T-helper 17 cell (primary cell): ENCODE measurements at regions not wholly inside any gene's neighbourhood (a gene's known extent, or its start where the extent isn't known, plus 50 kb on each side); places are given as distances from the start of the nearest gene placed in this dataset.

Experiments used
- ATAC-seq: fragments of 150-1000 bp; cut with Tn5 transposase; 2 replicates; pipeline ENCODE4 v1.10.0; 2021; ENCODE audit warnings: mild to moderate bottlenecking, moderate library complexity
- DNase-seq, 3 donors: peaks; one replicate each; pipeline versions ENCODE4 v3.0.0 to v3.0.0-alpha.2; 2020 to 2021
- H3K9me3 ChIP-seq: one replicate; pipeline ENCODE4 v1.7.0; 2013; ENCODE audit warnings: low read length, mild to moderate bottlenecking; ENCODE audit not compliant: control insufficient read depth, poor library complexity, severe bottlenecking
- H3K27ac Mint-ChIP-seq: one replicate; pipeline ENCODE4 v1.8.0; 2022; ENCODE audit warnings: mild to moderate bottlenecking, moderate library complexity, mixed read lengths
- H3K27me3 Mint-ChIP-seq: one replicate; pipeline ENCODE4 v1.8.0; 2022; ENCODE audit warnings: mixed read lengths
- H3K36me3 Mint-ChIP-seq: one replicate; pipeline ENCODE4 v1.8.0; 2022; ENCODE audit warnings: low read depth, mixed read lengths
- H3K4me1 Mint-ChIP-seq: one replicate; pipeline ENCODE4 v1.8.0; 2022; ENCODE audit warnings: mild to moderate bottlenecking, mixed read lengths
- H3K4me3 Mint-ChIP-seq: one replicate; pipeline ENCODE4 v1.8.0; 2022; ENCODE audit warnings: mild to moderate bottlenecking, moderate library complexity, mixed read lengths

DNA sequence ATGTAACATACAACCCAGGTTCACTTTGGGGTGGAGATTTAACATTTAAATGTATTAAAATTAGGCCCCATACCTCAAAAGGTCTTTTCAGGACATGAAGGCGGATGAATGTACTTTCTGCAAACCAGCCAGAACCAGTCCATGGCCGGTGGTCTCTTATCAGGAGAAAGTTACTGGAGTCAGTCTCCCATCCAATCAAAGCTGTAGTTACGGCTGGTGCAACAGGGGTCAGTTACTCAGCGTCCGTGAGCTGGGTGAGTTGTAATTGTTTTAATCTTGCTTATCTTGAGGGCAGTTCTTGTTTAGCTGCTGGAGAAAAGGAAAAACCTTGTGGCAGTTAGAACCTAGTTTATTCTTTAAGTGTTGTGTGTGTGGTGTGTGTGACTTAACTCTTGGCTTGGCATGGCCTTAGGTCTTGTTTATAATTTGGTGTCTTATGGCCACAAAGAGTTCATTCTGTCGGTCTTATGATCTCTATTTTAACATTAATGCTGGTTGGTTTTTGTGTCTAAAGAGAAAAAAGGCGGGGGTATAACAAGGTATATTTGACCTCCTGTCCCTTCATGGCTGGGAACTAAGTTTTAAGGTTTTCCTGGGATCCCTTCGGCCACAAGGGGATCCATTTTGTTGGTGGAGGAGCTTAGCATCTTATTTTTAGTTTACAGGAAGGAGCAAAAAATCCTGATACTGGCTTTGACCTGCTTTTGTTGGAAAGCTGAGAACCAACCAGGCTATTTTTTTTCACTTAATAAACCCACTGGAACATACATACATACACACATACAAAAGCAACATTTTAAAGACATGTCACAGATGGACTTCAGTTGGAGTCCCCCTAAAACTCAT is 143.5 kb upstream of the NCK2 start:
- H3K4me1 Mint-ChIP-seq: peaks cover 9% of the 10 kb centered on the region
- no peaks in the 10 kb centered on the region for H3K9me3 ChIP-seq
- no peak for ATAC-seq
- H3K27ac Mint-ChIP-seq: no peak overlapping the region
- H3K36me3 Mint-ChIP-seq: no peaks in the 10 kb centered on the region
- DNase-seq: no peak
- H3K4me3 Mint-ChIP-seq: no peak overlapping the region
- peaks cover 14% of the 10 kb centered on the region for H3K27me3 Mint-ChIP-seq

DNA sequence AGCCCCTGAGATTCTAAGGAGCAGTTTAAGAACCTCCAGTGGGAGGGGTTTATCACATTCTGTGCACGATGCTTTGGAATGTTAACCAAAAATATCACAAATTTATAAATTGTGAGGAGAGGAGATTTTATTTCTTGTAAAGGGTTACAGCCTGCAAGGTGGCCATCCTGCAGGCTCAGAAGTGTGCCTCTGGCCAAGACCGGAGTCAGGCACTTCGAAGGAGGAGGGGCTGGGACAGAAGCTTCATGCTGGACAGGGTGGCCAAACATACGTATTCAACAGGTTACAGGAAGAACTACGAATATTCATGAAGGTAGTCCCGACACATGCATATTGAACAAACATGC is 144.1 kb upstream of the NCK2 start:
- Mint-ChIP-seq H3K27ac (no peak overlapping the region), H3K36me3 (no peaks in the 10 kb centered on the region), H3K27me3 (peaks cover 14% of the 10 kb centered on the region), H3K4me3 (no peak overlapping the region), H3K4me1 (peaks cover 9% of the 10 kb centered on the region)
- ATAC-seq (no peak), DNase-seq (no peak)
- no peaks in the 10 kb centered on the region for H3K9me3 ChIP-seq

DNA sequence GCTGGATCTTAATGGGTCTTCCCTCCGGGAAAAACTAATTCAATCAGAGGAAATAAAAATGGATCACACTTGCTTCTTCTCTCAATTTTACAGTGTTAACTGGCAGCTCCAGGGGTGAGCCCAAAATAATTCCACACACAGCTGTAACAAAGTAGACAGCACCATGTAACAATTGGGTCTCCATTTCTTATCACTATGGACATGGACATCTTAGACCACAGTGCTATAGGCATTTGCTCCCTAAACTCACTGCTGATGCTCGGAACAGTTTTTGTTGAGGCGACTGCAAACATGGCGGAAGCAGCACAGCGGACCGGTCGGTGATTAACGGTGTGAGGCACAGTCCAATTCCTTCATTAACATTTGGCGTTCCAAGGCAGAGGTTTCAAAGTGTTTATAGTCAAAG is 144.7 kb upstream of the NCK2 start:
- ATAC-seq: no peak
- H3K27me3 Mint-ChIP-seq: peaks cover 14% of the 10 kb centered on the region
- no peaks in the 10 kb centered on the region for H3K36me3 Mint-ChIP-seq
- H3K27ac Mint-ChIP-seq: no peak overlapping the region
- peaks cover 6% of the 10 kb centered on the region for H3K4me1 Mint-ChIP-seq
- H3K4me3 Mint-ChIP-seq: no peak overlapping the region
- no peak for DNase-seq
- H3K9me3 ChIP-seq: no peaks in the 10 kb centered on the region

- no peaks in the 10 kb centered on the region for H3K9me3 ChIP-seq
- Mint-ChIP-seq H3K36me3 (no peaks in the 10 kb centered on the region), H3K4me3 (no peak overlapping the region), H3K27ac (no peak overlapping the region), H3K4me1 (peaks cover 4% of the 10 kb centered on the region), H3K27me3 (peaks cover 14% of the 10 kb centered on the region)
- no peak for ATAC-seq
- DNase-seq: no peak
These were observed 145.6 kb upstream of the NCK2 start for GRCh38 chr2:105598829-105599698.

DNA sequence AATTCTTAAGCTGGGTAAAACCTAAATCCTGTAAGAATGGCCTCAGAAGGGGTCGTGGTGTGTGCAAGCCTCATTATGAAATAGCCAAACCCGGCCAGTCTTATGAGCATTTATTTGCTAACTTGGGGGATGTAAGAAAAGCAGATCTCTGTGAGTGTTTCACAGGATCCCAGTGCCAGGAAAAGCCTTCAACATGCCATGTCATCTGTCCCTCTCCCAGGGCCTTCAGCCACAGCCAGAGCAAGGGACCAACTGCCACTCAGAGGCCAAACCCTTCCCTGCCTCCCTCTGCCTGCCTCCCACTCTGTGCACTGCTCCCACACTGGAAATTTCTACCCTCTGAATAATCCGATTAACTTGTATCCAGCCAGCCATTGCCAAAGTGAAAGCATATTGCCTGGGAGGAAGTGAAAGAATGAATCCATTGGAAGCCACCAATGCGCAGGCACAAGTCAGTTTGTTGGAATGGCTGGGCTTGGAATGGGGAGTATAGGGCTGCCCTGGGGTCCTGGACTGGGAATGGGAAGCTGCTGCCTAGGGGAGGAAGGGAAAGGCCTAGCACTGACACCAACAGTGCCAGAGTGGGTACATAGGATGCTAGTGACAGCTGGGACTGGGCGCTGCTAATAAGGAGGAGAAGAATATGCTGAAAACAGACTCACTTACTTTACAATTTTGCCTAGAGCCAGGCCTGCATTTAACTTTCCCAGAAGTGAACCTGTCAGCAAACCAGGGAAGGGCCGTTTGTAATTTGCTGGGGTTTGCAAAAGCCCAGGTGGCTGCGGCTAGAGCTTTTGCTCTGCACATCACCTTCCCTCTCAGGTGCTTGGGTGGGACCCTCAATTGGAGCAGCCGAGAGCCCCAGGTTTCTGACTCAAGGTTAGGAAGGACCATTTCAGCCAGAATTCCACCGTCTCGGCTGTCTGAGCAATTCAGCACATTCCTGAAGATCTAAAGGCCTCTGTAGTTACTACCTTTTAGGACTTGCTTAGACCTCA is 146.6 kb upstream of the NCK2 start:
- no peak for ATAC-seq
- Mint-ChIP-seq H3K27ac (no peak overlapping the region), H3K4me1 (peaks cover 4% of the 10 kb centered on the region), H3K4me3 (no peak overlapping the region), H3K36me3 (no peaks in the 10 kb centered on the region), H3K27me3 (peaks cover 14% of the 10 kb centered on the region)
- DNase-seq: no peak
- H3K9me3 ChIP-seq: no peaks in the 10 kb centered on the region

DNA sequence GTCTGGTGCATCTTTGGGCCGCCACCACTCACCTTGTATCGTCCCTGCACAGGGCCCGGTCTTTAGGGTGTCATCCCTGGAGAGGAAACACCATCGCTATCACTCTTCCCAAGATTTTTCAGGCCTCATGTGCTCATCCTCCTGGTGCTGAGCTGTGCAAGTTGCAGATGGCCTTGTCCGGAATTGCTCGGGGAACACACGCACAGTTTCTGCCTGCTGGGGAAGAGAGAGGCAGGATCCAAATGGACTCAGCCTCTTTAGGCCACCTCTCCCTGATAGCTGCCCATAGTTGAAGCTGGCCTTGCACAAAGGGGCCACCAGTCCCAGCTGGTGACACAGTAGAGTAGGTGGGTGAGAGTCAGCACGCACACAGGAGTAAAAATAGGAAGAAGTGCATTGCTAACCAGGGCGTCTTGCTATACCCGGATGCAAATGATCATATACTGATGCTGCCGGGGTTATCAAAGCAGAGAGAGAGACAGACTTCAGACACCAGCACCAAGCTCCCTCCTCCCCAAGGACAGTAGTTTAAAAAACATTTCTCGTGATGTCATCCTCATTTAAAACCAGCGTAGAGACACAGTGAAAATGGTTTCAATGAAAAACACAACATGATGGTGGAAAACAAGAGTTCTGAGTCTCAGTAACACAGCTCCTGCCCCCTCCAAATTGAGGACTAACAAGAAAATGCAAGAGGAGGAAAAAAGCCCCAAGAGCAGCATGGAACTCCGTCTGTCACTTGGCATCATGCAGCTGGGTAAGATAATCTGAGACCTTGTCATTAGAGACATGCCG is 147.5 kb upstream of the NCK2 start:
- no peak for ATAC-seq
- peaks cover 14% of the 10 kb centered on the region for H3K27me3 Mint-ChIP-seq
- H3K27ac Mint-ChIP-seq: no peak overlapping the region
- H3K4me1 Mint-ChIP-seq: peaks cover 4% of the 10 kb centered on the region
- H3K36me3 Mint-ChIP-seq: peaks cover 2% of the 10 kb centered on the region
- H3K9me3 ChIP-seq: no peaks in the 10 kb centered on the region
- no peak overlapping the region for H3K4me3 Mint-ChIP-seq
- no peak for DNase-seq

- peaks cover 14% of the 10 kb centered on the region for H3K27me3 Mint-ChIP-seq
- H3K4me3 Mint-ChIP-seq: no peak overlapping the region
- ATAC-seq (no peak), DNase-seq (no peak)
- peaks cover 4% of the 10 kb centered on the region for H3K4me1 Mint-ChIP-seq
- H3K9me3 ChIP-seq: no peaks in the 10 kb centered on the region
- H3K27ac Mint-ChIP-seq: no peak overlapping the region
- H3K36me3 Mint-ChIP-seq: peaks cover 2% of the 10 kb centered on the region
These were observed 148.2 kb upstream of the NCK2 start for GRCh38 chr2:105596411-105596921.

GRCh38 chr2:105595536-105595935 is 149.2 kb upstream of the NCK2 start:
- Mint-ChIP-seq H3K4me1 (peaks cover 4% of the 10 kb centered on the region), H3K27ac (no peak overlapping the region), H3K27me3 (peaks cover 8% of the 10 kb centered on the region), H3K4me3 (no peak overlapping the region), H3K36me3 (peaks cover 2% of the 10 kb centered on the region)
- ATAC-seq: no peak
- DNase-seq: no peak
- H3K9me3 ChIP-seq: no peaks in the 10 kb centered on the region

- Mint-ChIP-seq H3K4me1 (peaks cover 4% of the 10 kb centered on the region), H3K27ac (no peak overlapping the region), H3K4me3 (no peak overlapping the region), H3K36me3 (peaks cover 2% of the 10 kb centered on the region), H3K27me3 (no peaks in the 10 kb centered on the region)
- DNase-seq (no peak), ATAC-seq (no peak)
- H3K9me3 ChIP-seq: no peaks in the 10 kb centered on the region
These were observed 151.3 kb upstream of the NCK2 start for GRCh38 chr2:105593221-105593967.

DNA sequence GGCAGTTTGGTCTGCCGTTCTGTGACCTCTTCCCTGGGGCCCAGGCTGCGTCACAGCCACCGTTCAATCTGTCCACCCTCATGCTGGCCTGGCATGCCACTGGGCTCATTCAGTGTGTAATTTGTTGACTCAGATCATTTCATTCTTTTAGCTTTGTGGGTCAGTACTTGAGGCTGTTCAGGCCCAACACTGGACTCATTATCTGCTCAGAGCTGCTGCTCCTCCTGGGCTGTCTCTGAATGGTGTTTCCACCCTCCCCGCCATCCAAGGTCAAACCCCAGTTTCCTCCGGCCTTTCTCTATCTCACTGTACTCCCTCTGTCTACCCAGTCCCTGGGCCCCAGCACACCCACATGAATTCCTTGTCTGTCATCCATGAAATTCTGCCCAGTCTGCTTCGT is 152.4 kb upstream of the NCK2 start:
- ATAC-seq: no peak
- Mint-ChIP-seq H3K36me3 (peaks cover 2% of the 10 kb centered on the region), H3K4me3 (no peak overlapping the region), H3K27ac (no peak overlapping the region), H3K27me3 (no peaks in the 10 kb centered on the region), H3K4me1 (no peaks in the 10 kb centered on the region)
- no peaks in the 10 kb centered on the region for H3K9me3 ChIP-seq
- no peak for DNase-seq

- ATAC-seq (no peak), DNase-seq (no peak)
- Mint-ChIP-seq H3K27ac (no peak overlapping the region), H3K4me3 (no peak overlapping the region), H3K27me3 (no peaks in the 10 kb centered on the region), H3K36me3 (peaks cover 2% of the 10 kb centered on the region), H3K4me1 (no peaks in the 10 kb centered on the region)
- H3K9me3 ChIP-seq: no peaks in the 10 kb centered on the region
These were observed 153.7 kb upstream of the NCK2 start for GRCh38 chr2:105590780-105591660.
